WTC11 (cell line): ENCODE measurements at regions not wholly inside any gene's neighbourhood (a gene's known extent, or its start where the extent isn't known, plus 50 kb on each side); places are given as distances from the start of the nearest gene placed in this dataset.

Source experiments
- ATAC-seq: fragments of 200-7000 bp; cut with Tn5 transposase; 2 replicates; pipeline ENCODE4 v1.10.0; 2021; ENCODE audit warnings: mild to moderate bottlenecking, moderate library complexity
- CTCF ChIA-PET: fragments of 300-600 bp; sonication (Branson Sonifier 250); formaldehyde crosslinking; loops from one replicate; lab custom pipeline; 2021; ENCODE audit warnings: antibody characterized with exemption; lab: Charles Lee
- POLR2A ChIA-PET: fragments of 350-600 bp; sonication (Branson Sonifier 250); formaldehyde crosslinking; loops from one replicate; lab custom pipeline; 2021; ENCODE audit warnings: antibody characterized with exemption; lab: Charles Lee
- DNase-seq: peaks from one replicate; pipeline ENCODE4 v3.0.0; 2021; ENCODE audit warnings: low spot score
- H3K27ac Mint-ChIP-seq: 2 replicates; pipeline ENCODE4 v1.8.0; 2021; ENCODE audit warnings: mixed read lengths
- H3K27me3 Mint-ChIP-seq: 2 replicates; pipeline ENCODE4 v1.8.0; 2021; ENCODE audit warnings: low read depth, mild to moderate bottlenecking, moderate library complexity, mixed read lengths
- H3K36me3 Mint-ChIP-seq: 2 replicates; pipeline ENCODE4 v1.8.0; 2021; ENCODE audit warnings: mixed read lengths
- H3K4me1 Mint-ChIP-seq: 2 replicates; pipeline ENCODE4 v1.8.0; 2022; ENCODE audit warnings: mixed read lengths
- H3K4me3 Mint-ChIP-seq: 2 replicates; pipeline ENCODE4 v1.8.0; 2021; ENCODE audit warnings: mild to moderate bottlenecking, moderate library complexity, mixed read lengths
- H3K9me3 Mint-ChIP-seq: 2 replicates; pipeline ENCODE4 v1.8.0; 2021; ENCODE audit warnings: mixed read lengths
- AFF4 ChIP-seq: sonication (generic); formaldehyde crosslinking; IDR thresholded peaks from 2 replicates; pipeline ENCODE4 v1.8.1; 2023; ENCODE audit warnings: mild to moderate bottlenecking, missing genetic modification reagents, borderline replicate concordance
- ATF2 ChIP-seq: sonication (generic); formaldehyde crosslinking; IDR thresholded peaks from 2 replicates; pipeline ENCODE4 v1.8.1; 2022; ENCODE audit warnings: low read depth, missing genetic modification reagents, borderline replicate concordance
- CREB1 ChIP-seq: sonication (generic); formaldehyde crosslinking; IDR thresholded peaks from 2 replicates; pipeline ENCODE4 v1.8.0; 2023; ENCODE audit warnings: mild to moderate bottlenecking, missing genetic modification reagents
- E2F4 ChIP-seq: sonication (generic); formaldehyde crosslinking; IDR thresholded peaks from 2 replicates; pipeline ENCODE4 v1.8.1; 2022; ENCODE audit warnings: low read depth, mild to moderate bottlenecking, moderate library complexity, missing genetic modification reagents, borderline replicate concordance
- ELF4 ChIP-seq: sonication (generic); formaldehyde crosslinking; IDR thresholded peaks from 2 replicates; pipeline ENCODE4 v1.8.1; 2022; ENCODE audit warnings: low read depth, mild to moderate bottlenecking, moderate library complexity, missing genetic modification reagents
- FOXJ3 ChIP-seq: sonication (generic); formaldehyde crosslinking; IDR thresholded peaks from 2 replicates; pipeline ENCODE4 v1.9.0; 2021; ENCODE audit warnings: missing genetic modification reagents, mild to moderate bottlenecking, borderline replicate concordance
- FOXP4 ChIP-seq: sonication (generic); formaldehyde crosslinking; IDR thresholded peaks from 2 replicates; pipeline ENCODE4 v1.8.0; 2022; ENCODE audit warnings: mild to moderate bottlenecking, missing genetic modification reagents
- GABPB1 ChIP-seq: sonication (generic); formaldehyde crosslinking; IDR thresholded peaks from 2 replicates; pipeline ENCODE4 v1.8.1; 2023; ENCODE audit warnings: mild to moderate bottlenecking, missing genetic modification reagents
- JUN ChIP-seq: sonication (generic); formaldehyde crosslinking; IDR thresholded peaks from 2 replicates; pipeline ENCODE4 v1.8.0; 2023; ENCODE audit warnings: mild to moderate bottlenecking, missing genetic modification reagents
- KAT7 ChIP-seq: sonication (generic); formaldehyde crosslinking; IDR thresholded peaks from 2 replicates; pipeline ENCODE4 v1.8.1; 2023; ENCODE audit warnings: missing genetic modification reagents, mild to moderate bottlenecking, borderline replicate concordance
- NFE2L1 ChIP-seq: sonication (generic); formaldehyde crosslinking; IDR thresholded peaks from 2 replicates; pipeline ENCODE4 v1.8.1; 2023; ENCODE audit warnings: missing genetic modification reagents
- PREB ChIP-seq: sonication (generic); formaldehyde crosslinking; IDR thresholded peaks from 2 replicates; pipeline ENCODE4 v1.8.1; 2022; ENCODE audit warnings: mild to moderate bottlenecking, missing genetic modification reagents, moderate library complexity, borderline replicate concordance
- RORB ChIP-seq: fragments of 250-450 bp; sonication (Bioruptor Pico); IDR thresholded peaks from 2 replicates; pipeline ENCODE4 v1.9.0; 2021; ENCODE audit warnings: mild to moderate bottlenecking
- SMAD3 ChIP-seq: sonication (generic); formaldehyde crosslinking; IDR thresholded peaks from 2 replicates; pipeline ENCODE4 v1.8.0; 2022; ENCODE audit warnings: missing genetic modification reagents, mild to moderate bottlenecking, borderline replicate concordance
- SMAD4 ChIP-seq: sonication (generic); formaldehyde crosslinking; IDR thresholded peaks from 2 replicates; pipeline ENCODE4 v1.8.0; 2022; ENCODE audit warnings: mild to moderate bottlenecking, missing genetic modification reagents
- SOX15 ChIP-seq: fragments of 250-450 bp; sonication (Bioruptor Pico); IDR thresholded peaks from 2 replicates; pipeline ENCODE4 v1.9.0; 2021; ENCODE audit warnings: mild to moderate bottlenecking
- TCF7 ChIP-seq: sonication (generic); formaldehyde crosslinking; IDR thresholded peaks from 2 replicates; pipeline ENCODE4 v1.8.0; 2022; ENCODE audit warnings: mild to moderate bottlenecking, low read depth, missing genetic modification reagents, moderate library complexity
- TEAD1 ChIP-seq: sonication (generic); formaldehyde crosslinking; IDR thresholded peaks from 2 replicates; pipeline ENCODE4 v1.8.0; 2022; ENCODE audit warnings: mild to moderate bottlenecking, missing genetic modification reagents
- ZNF219 ChIP-seq: sonication (generic); formaldehyde crosslinking; IDR thresholded peaks from 2 replicates; pipeline ENCODE4 v1.8.0; 2023; ENCODE audit warnings: missing genetic modification reagents, mild to moderate bottlenecking, borderline replicate concordance
- ZNF263 ChIP-seq: sonication (generic); formaldehyde crosslinking; IDR thresholded peaks from 2 replicates; pipeline ENCODE4 v1.8.1; 2022; ENCODE audit warnings: low read depth, mild to moderate bottlenecking, moderate library complexity, missing genetic modification reagents
- ZSCAN18 ChIP-seq: fragments of 250-450 bp; sonication (Bioruptor Pico); IDR thresholded peaks from 2 replicates; pipeline ENCODE4 v2.1.2; 2022; ENCODE audit warnings: mild to moderate bottlenecking, moderate library complexity
- TF ChIP-seq, protein P1 (sequence below): sonication (generic); formaldehyde crosslinking; IDR thresholded peaks from 2 replicates; pipeline ENCODE4 v1.8.1; 2023; ENCODE audit warnings: mild to moderate bottlenecking, missing genetic modification reagents, moderate library complexity
- TF ChIP-seq, protein P2 (sequence below): sonication (generic); formaldehyde crosslinking; IDR thresholded peaks from 2 replicates; pipeline ENCODE4 v1.8.1; 2023; ENCODE audit warnings: mild to moderate bottlenecking, missing genetic modification reagents

GRCh38 chr3:170752571-170753155 lies 117.3 kb downstream of the RPL22L1 start:
- Mint-ChIP-seq H3K4me1 (no peaks in the 10 kb centered on the region), H3K9me3 (no peaks in the 10 kb centered on the region; the same call in 1 of the 2 replicates), H3K27me3 (no peaks in the 10 kb centered on the region; the same call in 1 of the 2 replicates), H3K36me3 (no peaks in the 10 kb centered on the region), H3K27ac (no peak overlapping the region), H3K4me3 (no peak overlapping the region)
- ATAC-seq (no peak), DNase-seq (no peak)
- ChIA-PET CTCF (no interaction called here), POLR2A (no interaction called here)
- TF ChIP-seq AFF4 (CRISPR knock-in tag) (no peak), CREB1 (CRISPR knock-in tag) (no peak), ATF2 (no peak), RORB (CRISPR knock-in tag) (no peak), FOXP4 (no peak), FOXJ3 (CRISPR knock-in tag) (no peak), GABPB1 (CRISPR knock-in tag) (no peak), ZNF263 (CRISPR knock-in tag) (no peak), TCF7 (CRISPR knock-in tag) (no peak), TEAD1 (CRISPR knock-in tag) (no peak), KAT7 (CRISPR knock-in tag) (no peak), ZNF219 (CRISPR knock-in tag) (no peak), ELF4 (no peak)
- TF ChIP-seq, protein P1, sequence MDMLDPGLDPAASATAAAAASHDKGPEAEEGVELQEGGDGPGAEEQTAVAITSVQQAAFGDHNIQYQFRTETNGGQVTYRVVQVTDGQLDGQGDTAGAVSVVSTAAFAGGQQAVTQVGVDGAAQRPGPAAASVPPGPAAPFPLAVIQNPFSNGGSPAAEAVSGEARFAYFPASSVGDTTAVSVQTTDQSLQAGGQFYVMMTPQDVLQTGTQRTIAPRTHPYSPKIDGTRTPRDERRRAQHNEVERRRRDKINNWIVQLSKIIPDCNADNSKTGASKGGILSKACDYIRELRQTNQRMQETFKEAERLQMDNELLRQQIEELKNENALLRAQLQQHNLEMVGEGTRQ: no peak
- TF ChIP-seq, protein P2, sequence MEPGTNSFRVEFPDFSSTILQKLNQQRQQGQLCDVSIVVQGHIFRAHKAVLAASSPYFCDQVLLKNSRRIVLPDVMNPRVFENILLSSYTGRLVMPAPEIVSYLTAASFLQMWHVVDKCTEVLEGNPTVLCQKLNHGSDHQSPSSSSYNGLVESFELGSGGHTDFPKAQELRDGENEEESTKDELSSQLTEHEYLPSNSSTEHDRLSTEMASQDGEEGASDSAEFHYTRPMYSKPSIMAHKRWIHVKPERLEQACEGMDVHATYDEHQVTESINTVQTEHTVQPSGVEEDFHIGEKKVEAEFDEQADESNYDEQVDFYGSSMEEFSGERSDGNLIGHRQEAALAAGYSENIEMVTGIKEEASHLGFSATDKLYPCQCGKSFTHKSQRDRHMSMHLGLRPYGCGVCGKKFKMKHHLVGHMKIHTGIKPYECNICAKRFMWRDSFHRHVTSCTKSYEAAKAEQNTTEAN (CRISPR knock-in tag): no peak

GRCh38 chr3:170751899-170752293 lies 118.1 kb downstream of the RPL22L1 start:
- ATAC-seq (no peak), DNase-seq (no peak)
- no peaks in the 10 kb centered on the region; the same call in 1 of the 2 replicates for H3K36me3 Mint-ChIP-seq
- ChIA-PET CTCF (no interaction called here), POLR2A (no interaction called here)
- no peak overlapping the region for H3K4me3 Mint-ChIP-seq
- H3K27me3 Mint-ChIP-seq: no peaks in the 10 kb centered on the region; the same call in 1 of the 2 replicates
- H3K9me3 Mint-ChIP-seq: peaks cover 6% of the 10 kb centered on the region
- H3K27ac Mint-ChIP-seq: no peak overlapping the region
- H3K4me1 Mint-ChIP-seq: no peaks in the 10 kb centered on the region
- TF ChIP-seq JUN (no peak), ZNF263 (CRISPR knock-in tag) (no peak), ZSCAN18 (CRISPR knock-in tag) (no peak), SMAD4 (CRISPR knock-in tag) (no peak), NFE2L1 (CRISPR knock-in tag) (no peak), SMAD3 (CRISPR knock-in tag) (no peak), KAT7 (CRISPR knock-in tag) (no peak), SOX15 (no peak), PREB (CRISPR knock-in tag) (no peak), E2F4 (no peak)
